ENCODE measurements at regions not wholly inside any gene's neighbourhood (a gene's known extent, or its start where the extent isn't known, plus 50 kb on each side); places are given as distances from the start of the nearest gene placed in this dataset.

DNA sequence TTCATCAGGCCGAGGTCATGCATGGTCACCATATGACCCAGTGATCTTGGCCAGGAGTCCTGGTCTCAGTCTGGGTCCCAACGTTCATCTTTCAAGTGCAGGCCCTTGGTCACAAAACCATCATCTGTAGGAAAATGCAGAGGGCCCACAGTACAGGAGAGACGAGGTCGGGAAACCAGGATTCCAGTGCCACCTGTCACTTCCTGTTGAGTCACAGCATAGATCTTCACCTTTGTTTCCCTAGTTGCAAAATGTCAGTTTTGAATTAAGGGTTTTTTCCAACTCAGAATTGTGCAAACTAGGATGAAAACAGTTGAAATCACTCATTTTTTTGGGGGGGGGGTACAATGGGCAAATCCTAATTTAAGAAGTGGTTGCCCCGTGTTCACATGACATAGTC is 162.2 kb downstream of the INSIG2 start:
- H3K9ac ChIP-seq (ENCODE audit: low read length) = no peak overlapping the region
- H3K4me1 ChIP-seq (ENCODE audit: insufficient read depth, low read length) = peaks cover 17% of the 10 kb centered on the region
- no peaks in the 10 kb centered on the region for H3K27me3 ChIP-seq (ENCODE audit: insufficient read depth, low read length)
- H3K27ac ChIP-seq (ENCODE audit: low read depth, low read length) = no peak overlapping the region
- H3K4me3 Mint-ChIP-seq (ENCODE audit: unreplicated experiment) = no peak overlapping the region
- no peaks in the 10 kb centered on the region for H3K79me2 ChIP-seq (ENCODE audit: insufficient read depth, low read length)
- H3K4me1 Mint-ChIP-seq (ENCODE audit: low read depth, unreplicated experiment) = peaks cover 17% of the 10 kb centered on the region
- H3K9me3 ChIP-seq (ENCODE audit: insufficient read depth, low read depth, low read length) = no peaks in the 10 kb centered on the region
- H3K4me2 ChIP-seq (ENCODE audit: low read length) = peak overlapping the region; percentile 51
- no peak overlapping the region for H2AFZ ChIP-seq (ENCODE audit: low read depth, low read length)
- no peaks in the 10 kb centered on the region for H4K20me1 ChIP-seq (ENCODE audit: insufficient read depth, low read length)
- H3K27ac Mint-ChIP-seq (ENCODE audit: unreplicated experiment) = no peak overlapping the region
- TF ChIP-seq CTCF (IDR thresholded peaks at IDR 0.05; ENCODE audit: insufficient read depth, low read depth, low read length) = no peak
- no peak for TF ChIP-seq EZH2 (IDR thresholded peaks at IDR 0.05; ENCODE audit: insufficient read depth, low read length)
- no peaks in the 10 kb centered on the region for H3K9me3 Mint-ChIP-seq (ENCODE audit: unreplicated experiment)
- H3K36me3 ChIP-seq (ENCODE audit: insufficient read depth, low read length) = no peaks in the 10 kb centered on the region
- peaks cover 3% of the 10 kb centered on the region for H3K36me3 Mint-ChIP-seq (ENCODE audit: low read depth, unreplicated experiment)
- peak; percentile 29 for DNase-seq (ENCODE audit: low read depth)
- FAIRE-seq = peak; percentile 63
- H3K4me3 ChIP-seq (ENCODE audit: insufficient read depth, low read depth, low read length) = no peak overlapping the region
- H3K27me3 Mint-ChIP-seq (ENCODE audit: low read depth, unreplicated experiment) = peaks cover 9% of the 10 kb centered on the region

GRCh38 chr2:118250001-118250400 is 161.7 kb downstream of the INSIG2 start:
- H2AFZ ChIP-seq (ENCODE audit: low read depth, low read length) = no peak overlapping the region
- TF ChIP-seq EZH2 (IDR thresholded peaks at IDR 0.05; ENCODE audit: insufficient read depth, low read length) (no peak), CTCF (IDR thresholded peaks at IDR 0.05; ENCODE audit: insufficient read depth, low read depth, low read length) (no peak)

DNA sequence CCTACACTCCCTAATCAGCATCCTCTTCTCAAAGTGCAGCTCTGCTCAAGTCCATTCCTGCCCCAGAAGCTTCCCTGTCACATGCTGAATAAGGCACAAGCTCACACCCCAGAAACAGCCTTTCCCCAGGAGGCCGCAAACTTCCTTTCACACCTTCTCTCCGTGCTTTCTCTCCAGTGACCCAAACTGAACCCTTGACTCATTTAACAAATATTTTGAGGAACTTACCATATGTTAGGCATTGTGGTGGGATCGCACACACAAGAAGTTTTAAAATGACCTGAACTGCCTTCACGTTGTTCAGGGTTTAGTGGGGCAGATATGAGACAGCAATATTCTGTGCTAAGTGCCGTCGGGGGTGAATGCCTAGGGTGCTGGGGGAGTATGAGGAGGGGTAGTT is 161.3 kb downstream of the INSIG2 start:
- Mint-ChIP-seq H3K9me3 (ENCODE audit: unreplicated experiment) (no peaks in the 10 kb centered on the region), H3K27me3 (ENCODE audit: low read depth, unreplicated experiment) (peaks cover 5% of the 10 kb centered on the region), H3K36me3 (ENCODE audit: low read depth, unreplicated experiment) (peaks cover 3% of the 10 kb centered on the region), H3K4me1 (ENCODE audit: low read depth, unreplicated experiment) (peaks cover 20% of the 10 kb centered on the region), H3K27ac (ENCODE audit: unreplicated experiment) (no peak overlapping the region), H3K4me3 (ENCODE audit: unreplicated experiment) (no peak overlapping the region)
- Histone ChIP-seq H2AFZ (ENCODE audit: low read depth, low read length) (no peak overlapping the region), H3K9me3 (ENCODE audit: insufficient read depth, low read depth, low read length) (no peaks in the 10 kb centered on the region), H3K4me3 (ENCODE audit: insufficient read depth, low read depth, low read length) (no peak overlapping the region), H4K20me1 (ENCODE audit: insufficient read depth, low read length) (no peaks in the 10 kb centered on the region), H3K27ac (ENCODE audit: low read depth, low read length) (no peak overlapping the region), H3K27me3 (ENCODE audit: insufficient read depth, low read length) (no peaks in the 10 kb centered on the region), H3K79me2 (ENCODE audit: insufficient read depth, low read length) (no peaks in the 10 kb centered on the region), H3K4me1 (ENCODE audit: insufficient read depth, low read length) (peaks cover 17% of the 10 kb centered on the region), H3K4me2 (ENCODE audit: low read length) (peak overlapping the region; percentile 51), H3K36me3 (ENCODE audit: insufficient read depth, low read length) (no peaks in the 10 kb centered on the region), H3K9ac (ENCODE audit: low read length) (no peak overlapping the region)
- FAIRE-seq (no peak), DNase-seq (ENCODE audit: low read depth) (peak; percentile 74)
- TF ChIP-seq EZH2 (IDR thresholded peaks at IDR 0.05; ENCODE audit: insufficient read depth, low read length) (no peak), CTCF (IDR thresholded peaks at IDR 0.05; ENCODE audit: insufficient read depth, low read depth, low read length) (no peak)

More at GRCh38 chr2:118250001-118250400, 161.7 kb downstream of the INSIG2 start:
- H3K27me3 Mint-ChIP-seq (ENCODE audit: low read depth, unreplicated experiment) = peaks cover 7% of the 10 kb centered on the region
- Histone ChIP-seq H3K27me3 (ENCODE audit: insufficient read depth, low read length) (no peaks in the 10 kb centered on the region), H4K20me1 (ENCODE audit: insufficient read depth, low read length) (no peaks in the 10 kb centered on the region), H3K9ac (ENCODE audit: low read length) (no peak overlapping the region), H3K27ac (ENCODE audit: low read depth, low read length) (no peak overlapping the region), H3K36me3 (ENCODE audit: insufficient read depth, low read length) (no peaks in the 10 kb centered on the region), H3K9me3 (ENCODE audit: insufficient read depth, low read depth, low read length) (no peaks in the 10 kb centered on the region), H3K4me2 (ENCODE audit: low read length) (peak overlapping the region; percentile 51), H3K79me2 (ENCODE audit: insufficient read depth, low read length) (no peaks in the 10 kb centered on the region), H3K4me1 (ENCODE audit: insufficient read depth, low read length) (peaks cover 17% of the 10 kb centered on the region), H3K4me3 (ENCODE audit: insufficient read depth, low read depth, low read length) (no peak overlapping the region)
- no peak overlapping the region for H3K4me3 Mint-ChIP-seq (ENCODE audit: unreplicated experiment)
- H3K4me1 Mint-ChIP-seq (ENCODE audit: low read depth, unreplicated experiment) = peaks cover 17% of the 10 kb centered on the region
- H3K9me3 Mint-ChIP-seq (ENCODE audit: unreplicated experiment) = no peaks in the 10 kb centered on the region
- peak; percentile 45 for DNase-seq (ENCODE audit: low read depth)
- peaks cover 3% of the 10 kb centered on the region for H3K36me3 Mint-ChIP-seq (ENCODE audit: low read depth, unreplicated experiment)
- H3K27ac Mint-ChIP-seq (ENCODE audit: unreplicated experiment) = no peak overlapping the region
- FAIRE-seq = no peak
